SK-N-SH (cell line): ENCODE measurements at regions not wholly inside any gene's neighbourhood (a gene's known extent, or its start where the extent isn't known, plus 50 kb on each side); places are given as distances from the start of the nearest gene placed in this dataset.

Experiments
- CTCF ChIA-PET: fragments of 300-600, 350-600 bp; formaldehyde crosslinking; extraction: SDS; loops from one replicate; lab custom pipeline; 2021; lab: Yijun Ruan, JAX
- POLR2A ChIA-PET: fragments of 350-600 bp; sonication (Branson Sonifier 250); formaldehyde crosslinking; extraction: SDS; loops from one replicate; lab custom pipeline; 2020; ENCODE audit warnings: antibody characterized with exemption, inconsistent platforms; lab: Yijun Ruan, JAX
- DNase-seq: peaks from one replicate; pipeline ENCODE4 v3.0.0; 2012
- H2AFZ ChIP-seq: fragments of 200-600 bp; sonication (generic); 2 replicates; pipeline ENCODE4 v1.8.1; 2016; ENCODE audit warnings: antibody characterized with exemption, mild to moderate bottlenecking, low read depth
- H3F3A ChIP-seq: fragments of 200-600 bp; sonication (generic); replicated peaks from 2 replicates; pipeline ENCODE3; 2016; ENCODE audit warnings: antibody characterized with exemption, mild to moderate bottlenecking; ENCODE audit not compliant: insufficient read depth
- H3K27ac ChIP-seq, 2 experiments: fragments of 200-500 bp in 1 of 2; fragments of 200-600 bp in 1 of 2; sonication (Bioruptor generic) in 1 of 2; sonication (generic), shearing (Covaris generic) in 1 of 2; 2 replicates each; pipeline versions ENCODE4 v1.5.1 to v1.6.1; 2014 to 2016; ENCODE audit warnings: low read depth in 2 of 2, inconsistent platforms in 1 of 2, low read length in 1 of 2, mild to moderate bottlenecking in 1 of 2, mixed read lengths in 1 of 2
- H3K27me3 ChIP-seq: fragments of 200-600 bp; sonication (generic), shearing (Covaris generic); 2 replicates; pipeline ENCODE4 v1.6.1; 2016; ENCODE audit warnings: mixed run types; ENCODE audit not compliant: insufficient read depth
- H3K36me3 ChIP-seq, 2 experiments: fragments of 200-500 bp in 1 of 2; fragments of 200-600 bp in 1 of 2; sonication (Bioruptor generic) in 1 of 2; sonication (generic) in 1 of 2; replicated peaks in 1 of 2; 2 replicates each; pipeline versions ENCODE3 to v1.5.1; 2014 to 2016; ENCODE audit warnings: low read length in 1 of 2, mild to moderate bottlenecking in 1 of 2; ENCODE audit not compliant: insufficient read depth in 2 of 2, control insufficient read depth in 1 of 2
- H3K4me1 ChIP-seq, 2 experiments: fragments of 200-500 bp in 1 of 2; fragments of 200-600 bp in 1 of 2; sonication (Bioruptor generic) in 1 of 2; sonication (generic), shearing (Covaris generic) in 1 of 2; 2 replicates each; pipeline versions ENCODE4 v1.5.1 to v1.6.1; 2014 to 2016; ENCODE audit warnings: low read depth in 1 of 2, low read length in 1 of 2, mixed run types in 1 of 2; ENCODE audit not compliant: insufficient read depth in 2 of 2, control insufficient read depth in 1 of 2
- H3K4me2 ChIP-seq: fragments of 200-600 bp; sonication (generic), shearing (Covaris generic); 2 replicates; pipeline ENCODE4 v1.6.1; 2017; ENCODE audit warnings: mixed run types
- H3K4me3 ChIP-seq, 2 experiments: fragments of 200-500 bp in 1 of 2; fragments of 200-600 bp in 1 of 2; sonication (Bioruptor generic) in 1 of 2; sonication (generic), shearing (Covaris generic) in 1 of 2; 2 replicates each; pipeline versions ENCODE4 v1.5.1 to v1.8.1; 2014 to 2016; ENCODE audit warnings: low read depth in 2 of 2, inconsistent platforms in 1 of 2, low read length in 1 of 2, mild to moderate bottlenecking in 1 of 2, mixed read lengths in 1 of 2, moderate library complexity in 1 of 2
- H3K79me2 ChIP-seq: fragments of 200-600 bp; sonication (generic); 2 replicates; pipeline ENCODE4 v1.8.1; 2017; ENCODE audit warnings: mild to moderate bottlenecking; ENCODE audit not compliant: insufficient read depth
- H3K9ac ChIP-seq: fragments of 200-600 bp; sonication (generic); 2 replicates; pipeline ENCODE4 v1.6.1; 2017; ENCODE audit warnings: mixed run types
- H3K9me2 ChIP-seq: fragments of 200-600 bp; sonication (generic); 2 replicates; pipeline ENCODE4 v1.6.1; 2017; ENCODE audit warnings: mixed run types
- H3K9me3 ChIP-seq: fragments of 200-600 bp; sonication (generic); 2 replicates; pipeline ENCODE4 v1.6.1; 2017; ENCODE audit warnings: mixed run types, mild to moderate bottlenecking, moderate library complexity
- H4K20me1 ChIP-seq: fragments of 200-600 bp; sonication (generic); 2 replicates; pipeline ENCODE4 v1.6.1; 2017; ENCODE audit warnings: mild to moderate bottlenecking, mixed run types; ENCODE audit not compliant: insufficient read depth
- CHD2 ChIP-seq: fragments of 150-350 bp; IDR thresholded peaks from 2 replicates; pipeline ENCODE4 v1.6.1; 2018; ENCODE audit warnings: low read length; ENCODE audit not compliant: partially characterized antibody
- ELF1 ChIP-seq: IDR thresholded peaks from 2 replicates; pipeline ENCODE4 v1.4.0; 2012
- EZH2phosphoT487 ChIP-seq: fragments of 200-600 bp; sonication (generic); IDR thresholded peaks from 2 replicates; pipeline ENCODE4 v1.6.1; 2017; ENCODE audit warnings: low read depth, mixed run types, mild to moderate bottlenecking, antibody characterized with exemption, moderate library complexity, borderline replicate concordance
- FOSL2 ChIP-seq: IDR thresholded peaks from 2 replicates; pipeline ENCODE4 v1.4.0; 2012; ENCODE audit warnings: low read depth, mild to moderate bottlenecking, moderate library complexity, borderline replicate concordance
- JUND ChIP-seq: IDR thresholded peaks from 2 replicates; pipeline ENCODE4 v1.4.0; 2012
- MAX ChIP-seq: IDR thresholded peaks from 2 replicates; pipeline ENCODE4 v1.4.0; 2012; ENCODE audit warnings: low read depth
- MEF2A ChIP-seq: IDR thresholded peaks from 2 replicates; pipeline ENCODE4 v1.4.0; 2012; ENCODE audit warnings: low read depth, borderline replicate concordance
- NRF1 ChIP-seq: IDR thresholded peaks from 2 replicates; pipeline ENCODE4 v1.6.1; 2012; ENCODE audit warnings: low read depth, mild to moderate bottlenecking, low read length
- POLR2AphosphoS5 ChIP-seq: IDR thresholded peaks from 2 replicates; pipeline ENCODE4 v1.6.1; 2012; ENCODE audit warnings: low read depth, low read length
- REST ChIP-seq: IDR thresholded peaks from 2 replicates; pipeline ENCODE4 v1.6.1; 2012; ENCODE audit warnings: mild to moderate bottlenecking, low read depth, low read length, moderate library complexity
- RFX5 ChIP-seq: IDR thresholded peaks from 2 replicates; pipeline ENCODE4 v1.6.1; 2012; ENCODE audit warnings: mild to moderate bottlenecking, improper control_type of control experiment, low read length
- RXRA ChIP-seq: IDR thresholded peaks from 2 replicates; pipeline ENCODE4 v1.4.0; 2012; ENCODE audit warnings: low read depth, mild to moderate bottlenecking, borderline replicate concordance
- SMC3 ChIP-seq: IDR thresholded peaks from 2 replicates; pipeline ENCODE4 v1.6.1; 2012; ENCODE audit warnings: low read depth, low read length, improper control_type of control experiment
- TAF1 ChIP-seq: IDR thresholded peaks from 2 replicates; pipeline ENCODE4 v1.6.1; 2012; ENCODE audit warnings: low read depth, mild to moderate bottlenecking, low read length, moderate library complexity, borderline replicate concordance
- TCF12 ChIP-seq: IDR thresholded peaks from 2 replicates; pipeline ENCODE4 v1.4.0; 2012
- TEAD4 ChIP-seq: IDR thresholded peaks from 2 replicates; pipeline ENCODE4 v1.4.0; 2012; ENCODE audit warnings: mild to moderate bottlenecking, borderline replicate concordance; ENCODE audit not compliant: insufficient read depth
- WGBS: methylation state at CpG from one replicate; pipeline ENCODE4 v1.1.6; 2017; ENCODE audit warnings: low lambda C conversion rate; 5-methylcytosine and 5-hydroxymethylcytosine counted together
- TF ChIP-seq, protein P1 (sequence below): fragments of 150-350 bp; IDR thresholded peaks from 2 replicates; pipeline ENCODE4 v1.6.1; 2016; ENCODE audit warnings: mild to moderate bottlenecking, low read depth, low read length

DNA sequence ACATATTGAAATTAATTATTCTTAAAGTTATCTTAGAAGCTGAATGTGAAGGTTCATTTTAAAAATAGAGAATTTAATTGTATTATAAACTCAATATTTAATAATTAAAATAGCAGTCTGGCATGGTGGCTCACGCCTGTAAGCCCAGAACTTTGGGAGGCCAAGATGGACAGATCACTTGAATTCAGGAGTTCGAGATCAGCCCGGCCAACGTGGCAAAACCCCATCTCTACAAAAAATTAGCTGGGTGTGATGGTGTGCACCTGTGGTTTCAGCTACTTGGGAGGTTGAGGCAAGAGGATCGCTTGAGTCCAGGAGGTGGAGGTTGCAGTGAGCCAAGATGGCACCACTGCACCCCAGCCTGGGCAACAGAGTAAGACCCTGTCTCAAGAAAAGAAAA lies 659.9 kb upstream of the AGA start:
- H3K4me3 ChIP-seq = no peak overlapping the region
- CTCF ChIA-PET = no interaction called here
- no peak for DNase-seq
- no peak overlapping the region for H3K4me2 ChIP-seq
- POLR2A ChIA-PET = no interaction called here
- no peaks in the 10 kb centered on the region for H3F3A ChIP-seq
- H2AFZ ChIP-seq = no peak overlapping the region
- 13% methylated on average over 5 of the region's 5 CpGs for WGBS
- TF ChIP-seq TEAD4 (no peak), TCF12 (no peak), NRF1 (no peak), SMC3 (no peak), ELF1 (no peak), CHD2 (no peak), POLR2AphosphoS5 (no peak), TAF1 (no peak), REST (no peak), RFX5 (no peak), MEF2A (no peak), MAX (no peak), RXRA (no peak), FOSL2 (no peak), EZH2phosphoT487 (no peak), JUND (no peak)
- TF ChIP-seq, protein P1, sequence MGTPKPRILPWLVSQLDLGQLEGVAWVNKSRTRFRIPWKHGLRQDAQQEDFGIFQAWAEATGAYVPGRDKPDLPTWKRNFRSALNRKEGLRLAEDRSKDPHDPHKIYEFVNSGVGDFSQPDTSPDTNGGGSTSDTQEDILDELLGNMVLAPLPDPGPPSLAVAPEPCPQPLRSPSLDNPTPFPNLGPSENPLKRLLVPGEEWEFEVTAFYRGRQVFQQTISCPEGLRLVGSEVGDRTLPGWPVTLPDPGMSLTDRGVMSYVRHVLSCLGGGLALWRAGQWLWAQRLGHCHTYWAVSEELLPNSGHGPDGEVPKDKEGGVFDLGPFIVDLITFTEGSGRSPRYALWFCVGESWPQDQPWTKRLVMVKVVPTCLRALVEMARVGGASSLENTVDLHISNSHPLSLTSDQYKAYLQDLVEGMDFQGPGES = no peak
- no peak overlapping the region for H3K27ac ChIP-seq
- H3K79me2 ChIP-seq = no peaks in the 10 kb centered on the region
- H3K9me3 ChIP-seq = no peaks in the 10 kb centered on the region
- no peaks in the 10 kb centered on the region for H3K4me1 ChIP-seq
- H3K9ac ChIP-seq = no peak overlapping the region
- H3K27me3 ChIP-seq = no peaks in the 10 kb centered on the region; the same call in 1 of the 2 replicates
- no peaks in the 10 kb centered on the region for H3K9me2 ChIP-seq
- H4K20me1 ChIP-seq = no peaks in the 10 kb centered on the region
- H3K36me3 ChIP-seq = no peaks in the 10 kb centered on the region
